ENCODE measurements at regions not wholly inside any gene's neighbourhood (a gene's known extent, or its start where the extent isn't known, plus 50 kb on each side); places are given as distances from the start of the nearest gene placed in this dataset.

- TF ChIP-seq CTCF (IDR thresholded peaks at IDR 0.05) (no peak), POLR2A (IDR thresholded peaks at IDR 0.05) (no peak), EP300 (IDR thresholded peaks at IDR 0.05) (no peak)
Measured at GRCh38 chr4:10243856-10244255, 127.3 kb upstream of the WDR1 start.
